NCI-H2029 treated with DMSO at 0.1 percent for 48 hours (cell line): ENCODE measurements at regions not wholly inside any gene's neighbourhood (a gene's known extent, or its start where the extent isn't known, plus 50 kb on each side); places are given as distances from the start of the nearest gene placed in this dataset.
"Not testable (repeated sequence)": the region's sequence is repeated elsewhere in the genome, so short reads cannot be mapped to it uniquely, and the experiment has no call there.

Experiments used
- DNase-seq: peaks from one replicate; lab custom pipeline; 2025; lab: John Stamatoyannopoulos, UW

GRCh38 chr5:38607396-38607795 lies 51.0 kb upstream of the LIFR start:
- no peak for DNase-seq

GRCh38 chr5:38607930-38608564 lies 51.6 kb upstream of the LIFR start:
- DNase-seq, result peak; percentile 60

GRCh38 chr5:38608874-38609273 lies 52.4 kb upstream of the LIFR start:
- DNase-seq, result no peak

GRCh38 chr5:38612851-38613250 lies 56.4 kb upstream of the LIFR start:
- DNase-seq, result no peak

GRCh38 chr5:38613490-38613889 lies 57.0 kb upstream of the LIFR start:
- no peak for DNase-seq

- DNase-seq, result peak; percentile 62
Measured at GRCh38 chr5:38613992-38614836, 57.8 kb upstream of the LIFR start.

GRCh38 chr5:38615042-38615441 lies 58.6 kb upstream of the LIFR start:
- DNase-seq, result no peak

GRCh38 chr5:38615981-38616451 lies 59.6 kb upstream of the LIFR start:
- no peak for DNase-seq

- DNase-seq, result no peak
Measured at GRCh38 chr5:38618154-38618553, 61.7 kb upstream of the LIFR start.

- no peak for DNase-seq
Measured at GRCh38 chr5:38621331-38621730, 64.9 kb upstream of the LIFR start.

- no peak for DNase-seq
Measured at GRCh38 chr5:38621840-38622437, 65.5 kb upstream of the LIFR start.

GRCh38 chr5:38622723-38623129 lies 66.3 kb upstream of the LIFR start:
- DNase-seq, result no peak

GRCh38 chr5:38624541-38624940 lies 68.1 kb upstream of the LIFR start:
- not testable (repeated sequence) for DNase-seq

- DNase-seq, result not testable (repeated sequence)
Measured at GRCh38 chr5:38631376-38631775, 74.9 kb upstream of the LIFR start.

GRCh38 chr5:38634568-38635369 lies 78.3 kb upstream of the LIFR start:
- DNase-seq, result no peak

- peak; percentile 84 for DNase-seq
Measured at GRCh38 chr5:38636626-38637025, 80.2 kb upstream of the LIFR start.

- no peak for DNase-seq
Measured at GRCh38 chr5:38638656-38639055, 82.2 kb upstream of the LIFR start.

GRCh38 chr5:38639377-38640358 lies 83.2 kb upstream of the LIFR start:
- peak; percentile 43 for DNase-seq

- no peak for DNase-seq
Measured at GRCh38 chr5:38641003-38641402, 84.6 kb upstream of the LIFR start.

- DNase-seq, result no peak
Measured at GRCh38 chr5:38642189-38642911, 85.9 kb upstream of the LIFR start.
